Neural progenitor cell (in vitro differentiated cells): ENCODE measurements at regions not wholly inside any gene's neighbourhood (a gene's known extent, or its start where the extent isn't known, plus 50 kb on each side); places are given as distances from the start of the nearest gene placed in this dataset.

Experiments used
- DNase-seq: peaks from one replicate; pipeline ENCODE4 v3.0.0-alpha.2; 2016; ENCODE audit warnings: low spot score
- H2AFZ ChIP-seq: fragments of 200-600 bp; sonication (generic); replicated peaks from 2 replicates; pipeline ENCODE4 v1.6.1; 2016; ENCODE audit warnings: antibody characterized with exemption
- H3F3A ChIP-seq: fragments of 200-600 bp; sonication (generic); 2 replicates; pipeline ENCODE4 v1.6.1; 2016; ENCODE audit warnings: antibody characterized with exemption, low read depth
- H3K27ac ChIP-seq: fragments of 200-600 bp; sonication (generic); 2 replicates; pipeline ENCODE4 v1.5.1; 2016; ENCODE audit warnings: mild to moderate bottlenecking
- H3K27me3 ChIP-seq: fragments of 200-600 bp; sonication (generic); 2 replicates; pipeline ENCODE4 v1.6.1; 2016; ENCODE audit warnings: mild to moderate bottlenecking, moderate library complexity
- H3K36me3 ChIP-seq: fragments of 200-600 bp; sonication (generic); 2 replicates; pipeline ENCODE4 v1.5.1; 2016
- H3K4me1 ChIP-seq: fragments of 200-600 bp; sonication (generic); 2 replicates; pipeline ENCODE4 v1.6.1; 2016; ENCODE audit warnings: mixed run types
- H3K4me2 ChIP-seq: fragments of 200-600 bp; sonication (generic); 2 replicates; pipeline ENCODE4 v1.6.1; 2016
- H3K4me3 ChIP-seq: fragments of 200-600 bp; sonication (generic); 2 replicates; pipeline ENCODE4 v1.5.1; 2016
- H3K79me2 ChIP-seq: fragments of 200-600 bp; sonication (generic); 2 replicates; pipeline ENCODE4 v1.6.1; 2016; ENCODE audit warnings: low read depth
- H3K9ac ChIP-seq: fragments of 200-600 bp; sonication (generic); 2 replicates; pipeline ENCODE4 v1.6.1; 2016
- H3K9me3 ChIP-seq: fragments of 200-600 bp; sonication (generic); 2 replicates; pipeline ENCODE4 v1.5.1; 2016; ENCODE audit warnings: low read depth
- H4K20me1 ChIP-seq: fragments of 200-600 bp; sonication (generic); 2 replicates; pipeline ENCODE4 v1.6.1; 2016; ENCODE audit warnings: low read depth
- H3K27ac Mint-ChIP-seq: 3 replicates; pipeline ENCODE4 v1.8.0; 2021; ENCODE audit warnings: mixed read lengths
- H3K27me3 Mint-ChIP-seq: 2 replicates; pipeline ENCODE4 v1.8.0; 2022; ENCODE audit warnings: low read depth, mild to moderate bottlenecking, inconsistent platforms, moderate library complexity, mixed read lengths; ENCODE audit not compliant: insufficient read depth
- H3K36me3 Mint-ChIP-seq: 3 replicates; pipeline ENCODE4 v1.8.0; 2021; ENCODE audit warnings: mixed read lengths
- H3K4me1 Mint-ChIP-seq: 3 replicates; pipeline ENCODE4 v1.8.0; 2021; ENCODE audit warnings: mixed read lengths
- H3K4me3 Mint-ChIP-seq: 3 replicates; pipeline ENCODE4 v1.8.0; 2021; ENCODE audit warnings: mild to moderate bottlenecking, moderate library complexity, mixed read lengths
- H3K9me3 Mint-ChIP-seq: 3 replicates; pipeline ENCODE4 v1.8.0; 2020; ENCODE audit warnings: mixed read lengths
- EZH2 ChIP-seq: fragments of 200-600 bp; sonication (generic); IDR thresholded peaks from 2 replicates; pipeline ENCODE4 v1.6.1; 2017; ENCODE audit warnings: antibody characterized with exemption, mild to moderate bottlenecking, moderate library complexity
- EZH2phosphoT487 ChIP-seq: fragments of 200-600 bp; sonication (generic); IDR thresholded peaks from 2 replicates; pipeline ENCODE4 v1.6.1; 2017; ENCODE audit warnings: antibody characterized with exemption
- TF ChIP-seq, protein P1 (sequence below): fragments of 200-600 bp; sonication (generic); IDR thresholded peaks from 2 replicates; pipeline ENCODE4 v1.5.1; 2017; ENCODE audit warnings: antibody characterized with exemption, mild to moderate bottlenecking

DNA sequence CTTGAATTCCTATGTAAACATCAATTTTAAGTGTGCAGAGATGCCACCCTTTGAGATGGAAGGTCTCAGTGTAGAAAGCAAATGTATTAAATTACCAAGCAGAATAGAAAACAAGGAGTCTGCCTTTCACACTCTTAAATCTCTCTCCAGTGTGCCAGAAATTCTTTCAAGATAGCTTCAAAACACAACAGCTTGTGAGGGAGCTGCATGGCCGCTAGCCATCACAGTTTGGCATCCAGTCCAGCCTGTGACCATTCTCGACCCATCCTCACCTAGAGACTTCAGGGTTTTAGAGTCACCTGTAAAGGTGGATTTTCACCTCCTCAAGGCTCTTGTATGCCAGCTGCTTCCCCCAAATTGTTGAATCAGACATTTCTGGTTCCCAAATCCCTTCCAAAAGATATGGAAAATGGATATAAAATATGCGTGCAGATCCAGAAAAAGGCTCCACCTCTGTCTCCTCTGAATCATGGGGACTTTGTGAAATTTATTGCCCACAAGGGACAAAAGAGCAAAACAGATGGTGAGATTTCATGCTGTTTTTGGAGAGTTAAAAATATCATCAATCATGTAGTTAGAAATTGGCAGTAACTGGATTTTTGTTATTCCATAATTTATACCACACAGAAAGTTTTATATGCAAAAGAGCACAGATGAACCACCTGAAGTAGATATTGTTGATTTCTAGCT lies 114.2 kb upstream of the THRB start:
- TF ChIP-seq EZH2 (no peak), EZH2phosphoT487 (no peak)
- TF ChIP-seq, protein P1, sequence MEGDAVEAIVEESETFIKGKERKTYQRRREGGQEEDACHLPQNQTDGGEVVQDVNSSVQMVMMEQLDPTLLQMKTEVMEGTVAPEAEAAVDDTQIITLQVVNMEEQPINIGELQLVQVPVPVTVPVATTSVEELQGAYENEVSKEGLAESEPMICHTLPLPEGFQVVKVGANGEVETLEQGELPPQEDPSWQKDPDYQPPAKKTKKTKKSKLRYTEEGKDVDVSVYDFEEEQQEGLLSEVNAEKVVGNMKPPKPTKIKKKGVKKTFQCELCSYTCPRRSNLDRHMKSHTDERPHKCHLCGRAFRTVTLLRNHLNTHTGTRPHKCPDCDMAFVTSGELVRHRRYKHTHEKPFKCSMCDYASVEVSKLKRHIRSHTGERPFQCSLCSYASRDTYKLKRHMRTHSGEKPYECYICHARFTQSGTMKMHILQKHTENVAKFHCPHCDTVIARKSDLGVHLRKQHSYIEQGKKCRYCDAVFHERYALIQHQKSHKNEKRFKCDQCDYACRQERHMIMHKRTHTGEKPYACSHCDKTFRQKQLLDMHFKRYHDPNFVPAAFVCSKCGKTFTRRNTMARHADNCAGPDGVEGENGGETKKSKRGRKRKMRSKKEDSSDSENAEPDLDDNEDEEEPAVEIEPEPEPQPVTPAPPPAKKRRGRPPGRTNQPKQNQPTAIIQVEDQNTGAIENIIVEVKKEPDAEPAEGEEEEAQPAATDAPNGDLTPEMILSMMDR, result no peak
- Mint-ChIP-seq H3K4me3 (no peak overlapping the region), H3K27me3 (no peaks in the 10 kb centered on the region), H3K9me3 (no peaks in the 10 kb centered on the region), H3K36me3 (no peaks in the 10 kb centered on the region), H3K4me1 (peaks cover 3% of the 10 kb centered on the region), H3K27ac (no peak overlapping the region)
- DNase-seq, result no peak
- Histone ChIP-seq H3K79me2 (no peaks in the 10 kb centered on the region), H3K4me2 (no peak overlapping the region), H3K9ac (no peak overlapping the region), H2AFZ (no peak overlapping the region), H3K36me3 (no peaks in the 10 kb centered on the region), H3K27me3 (no peaks in the 10 kb centered on the region), H3F3A (no peaks in the 10 kb centered on the region), H3K4me3 (no peak overlapping the region), H4K20me1 (no peaks in the 10 kb centered on the region), H3K9me3 (no peaks in the 10 kb centered on the region), H3K4me1 (no peaks in the 10 kb centered on the region), H3K27ac (no peak overlapping the region)

DNA sequence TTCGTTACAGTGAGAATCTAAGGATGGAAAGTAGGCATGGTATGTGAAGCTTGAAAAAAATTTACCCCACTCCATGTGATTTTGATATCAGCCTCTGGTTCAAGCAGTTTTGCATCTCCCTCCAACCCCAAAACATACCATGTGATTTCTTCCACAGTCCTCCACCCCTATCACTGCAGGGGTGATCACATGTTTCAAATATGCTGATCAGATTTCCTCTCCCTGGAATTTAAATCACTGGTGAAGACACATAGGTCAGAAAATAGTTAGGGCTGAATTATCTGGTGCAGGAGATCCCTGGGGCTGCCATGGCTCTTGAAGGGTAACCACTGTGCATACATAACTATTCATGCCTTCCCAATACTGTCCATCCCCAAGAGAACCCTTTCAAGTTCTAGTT lies 119.7 kb upstream of the THRB start:
- no peaks in the 10 kb centered on the region for H3F3A ChIP-seq
- no peak overlapping the region for H3K9ac ChIP-seq
- H4K20me1 ChIP-seq, result no peaks in the 10 kb centered on the region
- H3K4me1 ChIP-seq, result no peaks in the 10 kb centered on the region
- H3K36me3 ChIP-seq, result no peaks in the 10 kb centered on the region
- H2AFZ ChIP-seq, result no peak overlapping the region
- DNase-seq, result no peak
- TF ChIP-seq, protein P1, result no peak
- TF ChIP-seq EZH2 (no peak), EZH2phosphoT487 (no peak)
- H3K4me2 ChIP-seq, result no peak overlapping the region
- Mint-ChIP-seq H3K27ac (no peak overlapping the region), H3K4me1 (no peaks in the 10 kb centered on the region), H3K9me3 (no peaks in the 10 kb centered on the region), H3K4me3 (no peak overlapping the region), H3K36me3 (no peaks in the 10 kb centered on the region), H3K27me3 (no peaks in the 10 kb centered on the region)
- no peaks in the 10 kb centered on the region for H3K9me3 ChIP-seq
- no peaks in the 10 kb centered on the region for H3K27me3 ChIP-seq
- H3K79me2 ChIP-seq, result no peaks in the 10 kb centered on the region
- no peak overlapping the region for H3K27ac ChIP-seq
- H3K4me3 ChIP-seq, result no peak overlapping the region

- H2AFZ ChIP-seq, result no peak overlapping the region
- no peaks in the 10 kb centered on the region for H3K27me3 Mint-ChIP-seq
- H3K27me3 ChIP-seq, result no peaks in the 10 kb centered on the region
- H3K79me2 ChIP-seq, result no peaks in the 10 kb centered on the region
- H3K4me2 ChIP-seq, result no peak overlapping the region
- no peaks in the 10 kb centered on the region for H3K36me3 ChIP-seq
- no peaks in the 10 kb centered on the region for H3K4me1 Mint-ChIP-seq
- H3K27ac Mint-ChIP-seq, result no peak overlapping the region
- no peak overlapping the region for H3K4me3 ChIP-seq
- no peak overlapping the region for H3K4me3 Mint-ChIP-seq
- DNase-seq, result no peak
- no peaks in the 10 kb centered on the region for H3K9me3 ChIP-seq
- no peaks in the 10 kb centered on the region for H3K4me1 ChIP-seq
- no peaks in the 10 kb centered on the region for H3K9me3 Mint-ChIP-seq
- TF ChIP-seq, protein P1, result no peak
- no peaks in the 10 kb centered on the region for H3K36me3 Mint-ChIP-seq
- H3F3A ChIP-seq, result no peaks in the 10 kb centered on the region
- no peak overlapping the region for H3K9ac ChIP-seq
- H3K27ac ChIP-seq, result no peak overlapping the region
- H4K20me1 ChIP-seq, result no peaks in the 10 kb centered on the region
These were observed 120.5 kb upstream of the THRB start for GRCh38 chr3:24615177-24615576.
